B cell (primary cell): ENCODE measurements at regions not wholly inside any gene's neighbourhood (a gene's known extent, or its start where the extent isn't known, plus 50 kb on each side); places are given as distances from the start of the nearest gene placed in this dataset.
"Not testable (repeated sequence)": the region's sequence is repeated elsewhere in the genome, so short reads cannot be mapped to it uniquely, and the experiment has no call there.

ENCODE experiments used
- ATAC-seq: fragments of 200-7000 bp; cut with Tn5 transposase; one replicate; pipeline ENCODE4 v1.10.0; 2021; ENCODE audit warnings: low read depth, mild to moderate bottlenecking, moderate number of reproducible peaks, moderate library complexity
- CTCF ChIA-PET: fragments of 350-600 bp; sonication (Branson Sonifier 250); formaldehyde crosslinking; loops from one replicate; lab custom pipeline; 2021; ENCODE audit warnings: antibody characterized with exemption, inconsistent platforms; lab: Charles Lee
- POLR2A ChIA-PET: fragments of 350-600 bp; sonication (Branson Sonifier 250); formaldehyde crosslinking; loops from one replicate; lab custom pipeline; 2021; ENCODE audit warnings: antibody characterized with exemption; lab: Charles Lee
- DNase-seq: peaks from one replicate; pipeline ENCODE4 v3.0.0; 2013
- H2AFZ ChIP-seq: 2 replicates; pipeline ENCODE4 v1.6.1; 2012; ENCODE audit warnings: mild to moderate bottlenecking, low read depth, low read length; ENCODE audit not compliant: insufficient read depth, poor library complexity, severe bottlenecking
- H3K27ac ChIP-seq, 2 donors: 1 replicate in 1 of 2; 2 replicates in 1 of 2; pipeline ENCODE4 v1.5.1; 2012 to 2013; ENCODE audit warnings: low read length in 2 of 2, mild to moderate bottlenecking in 2 of 2, moderate library complexity in 1 of 2
- H3K27me3 ChIP-seq, 4 experiments: fragments of 200-600 bp in 1 of 4; sonication (generic) in 1 of 4; replicated peaks in 1 of 4; 1 replicate in 2 of 4; 2 replicates in 2 of 4; pipeline versions ENCODE4 v1.6.1 to v1.7.0; 2013 to 2016; ENCODE audit warnings: low read length in 3 of 4, mild to moderate bottlenecking in 2 of 4, mixed read lengths in 1 of 4, moderate library complexity in 1 of 4; ENCODE audit not compliant: insufficient read depth in 4 of 4, control insufficient read depth in 3 of 4; ENCODE audit errors: control extremely low read depth in 1 of 4
- H3K36me3 ChIP-seq, 2 experiments: replicated peaks in 1 of 2; 1 replicate in 1 of 2; 2 replicates in 1 of 2; pipeline versions ENCODE4 v1.6.1 to v1.7.1; 2013; ENCODE audit warnings: low read length in 1 of 2; ENCODE audit not compliant: insufficient read depth in 2 of 2, control insufficient read depth in 1 of 2; ENCODE audit errors: control extremely low read depth in 1 of 2, extremely low read depth in 1 of 2
- H3K4me1 ChIP-seq, 2 donors: fragments of 200-600 bp in 1 of 2; sonication (generic) in 1 of 2; 1 replicate in 1 of 2; 2 replicates in 1 of 2; pipeline versions ENCODE4 v1.5.1 to v1.6.1; 2013 to 2017; ENCODE audit warnings: low read length in 2 of 2; ENCODE audit not compliant: control insufficient read depth in 2 of 2, insufficient read depth in 2 of 2
- H3K4me2 ChIP-seq: replicated peaks from 2 replicates; pipeline ENCODE3; 2012; ENCODE audit warnings: mild to moderate bottlenecking, low read depth, low read length; ENCODE audit not compliant: poor library complexity, severe bottlenecking
- H3K4me3 ChIP-seq, 5 experiments: fragments of 200-600 bp in 1 of 5; sonication (generic) in 1 of 5; 1 replicate in 3 of 5; 2 replicates in 2 of 5; pipeline versions ENCODE4 v1.5.1 to v1.7.0; 2011 to 2016; ENCODE audit warnings: low read length in 4 of 5, mild to moderate bottlenecking in 4 of 5, low read depth in 2 of 5, control low read depth in 1 of 5, moderate library complexity in 1 of 5; ENCODE audit not compliant: insufficient read depth in 1 of 5; ENCODE audit errors: control extremely low read depth in 1 of 5, extremely low read depth in 1 of 5
- H3K79me2 ChIP-seq: fragments of 200-600 bp; sonication (generic); one replicate; pipeline ENCODE4 v1.6.0; 2016; ENCODE audit warnings: low read length; ENCODE audit not compliant: control insufficient read depth, insufficient read depth
- H3K9ac ChIP-seq: fragments of 200-600 bp; sonication (generic); 2 replicates; pipeline ENCODE4 v1.6.1; 2017; ENCODE audit warnings: mild to moderate bottlenecking, low read length, moderate library complexity
- H3K9me3 ChIP-seq, 3 donors: one replicate each; pipeline versions ENCODE4 v1.6.1 to v1.7.1; 2013; ENCODE audit warnings: low read length in 2 of 3; ENCODE audit not compliant: control insufficient read depth in 2 of 3, insufficient read depth in 1 of 3; ENCODE audit errors: control extremely low read depth in 1 of 3
- H4K20me1 ChIP-seq: 2 replicates; pipeline ENCODE4 v1.6.0; 2012; ENCODE audit warnings: mild to moderate bottlenecking, low read length; ENCODE audit not compliant: insufficient read depth, control insufficient read depth, poor library complexity, severe bottlenecking
- H3K27ac Mint-ChIP-seq: one replicate; pipeline ENCODE4 v1.8.0; 2021; ENCODE audit warnings: mixed read lengths
- H3K27me3 Mint-ChIP-seq: one replicate; pipeline ENCODE4 v1.8.0; 2021; ENCODE audit warnings: mixed read lengths
- H3K4me1 Mint-ChIP-seq: one replicate; pipeline ENCODE4 v1.8.0; 2021; ENCODE audit warnings: mixed read lengths
- H3K4me3 Mint-ChIP-seq: one replicate; pipeline ENCODE4 v1.8.0; 2021; ENCODE audit warnings: mixed read lengths
- H3K9me3 Mint-ChIP-seq: one replicate; pipeline ENCODE4 v1.8.0; 2022; ENCODE audit warnings: mixed read lengths; ENCODE audit not compliant: insufficient read depth
- EZH2 ChIP-seq: IDR thresholded peaks from 2 replicates; pipeline ENCODE4 v1.6.1; 2012; ENCODE audit warnings: borderline replicate concordance, low read depth, mild to moderate bottlenecking, moderate library complexity, low read length; ENCODE audit not compliant: insufficient read depth, poor library complexity, severe bottlenecking
- WGBS: methylation state at CpG from one replicate; pipeline ENCODE4 v1.1.5; 2013; ENCODE audit warnings: missing lambda C conversion rate; ENCODE audit not compliant: insufficient coverage; 5-methylcytosine and 5-hydroxymethylcytosine counted together
- intact Hi-C: fragments of 100-400 bp; cut with micrococcal nuclease; formaldehyde crosslinking; loops from one replicate; pipeline ENCODE4 v1.10.0; 2022
- TF ChIP-seq, protein P1 (sequence below): fragments of 200-600 bp; IDR thresholded peaks from one replicate; pipeline ENCODE4 v1.8.0; 2022; ENCODE audit warnings: antibody characterized with exemption, mild to moderate bottlenecking

DNA sequence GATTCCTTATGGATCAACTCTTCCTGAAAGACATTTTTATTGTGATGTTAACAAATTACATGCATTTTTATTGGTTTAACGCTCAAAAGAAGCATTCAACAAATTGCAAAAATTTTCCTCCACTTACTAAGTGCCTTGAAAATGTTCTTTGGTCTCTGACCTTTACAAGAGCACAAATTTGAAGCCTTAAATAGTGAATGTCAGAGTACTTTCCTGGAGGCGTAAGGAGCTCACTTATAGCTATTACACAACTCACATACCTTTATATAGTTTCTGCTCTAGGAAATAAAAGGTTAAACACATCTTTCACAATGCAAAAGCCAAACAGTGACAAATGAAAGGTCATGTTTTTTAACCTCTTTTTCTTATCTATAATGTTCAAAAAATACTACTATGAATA lies 405.7 kb upstream of the ZNF804A start:
- CTCF ChIA-PET, result no interaction called here

GRCh38 chr2:184197413-184197812 lies 400.9 kb upstream of the ZNF804A start:
- Mint-ChIP-seq H3K9me3 (no peaks in the 10 kb centered on the region), H3K27ac (no peak overlapping the region), H3K4me1 (no peaks in the 10 kb centered on the region), H3K27me3 (no peaks in the 10 kb centered on the region), H3K4me3 (no peak overlapping the region)
- DNase-seq (no peak), ATAC-seq (no peak)
- TF ChIP-seq, protein P1, sequence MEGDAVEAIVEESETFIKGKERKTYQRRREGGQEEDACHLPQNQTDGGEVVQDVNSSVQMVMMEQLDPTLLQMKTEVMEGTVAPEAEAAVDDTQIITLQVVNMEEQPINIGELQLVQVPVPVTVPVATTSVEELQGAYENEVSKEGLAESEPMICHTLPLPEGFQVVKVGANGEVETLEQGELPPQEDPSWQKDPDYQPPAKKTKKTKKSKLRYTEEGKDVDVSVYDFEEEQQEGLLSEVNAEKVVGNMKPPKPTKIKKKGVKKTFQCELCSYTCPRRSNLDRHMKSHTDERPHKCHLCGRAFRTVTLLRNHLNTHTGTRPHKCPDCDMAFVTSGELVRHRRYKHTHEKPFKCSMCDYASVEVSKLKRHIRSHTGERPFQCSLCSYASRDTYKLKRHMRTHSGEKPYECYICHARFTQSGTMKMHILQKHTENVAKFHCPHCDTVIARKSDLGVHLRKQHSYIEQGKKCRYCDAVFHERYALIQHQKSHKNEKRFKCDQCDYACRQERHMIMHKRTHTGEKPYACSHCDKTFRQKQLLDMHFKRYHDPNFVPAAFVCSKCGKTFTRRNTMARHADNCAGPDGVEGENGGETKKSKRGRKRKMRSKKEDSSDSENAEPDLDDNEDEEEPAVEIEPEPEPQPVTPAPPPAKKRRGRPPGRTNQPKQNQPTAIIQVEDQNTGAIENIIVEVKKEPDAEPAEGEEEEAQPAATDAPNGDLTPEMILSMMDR, result no peak
- no peak for TF ChIP-seq EZH2
- intact Hi-C loops, result no loop called here
- Histone ChIP-seq H3K4me3 (no peak overlapping the region), H2AFZ (no peak overlapping the region), H3K4me1 (no peaks in the 10 kb centered on the region), H3K27me3 (no peaks in the 10 kb centered on the region), H4K20me1 (no peaks in the 10 kb centered on the region), H3K4me2 (no peak overlapping the region), H3K9ac (no peak overlapping the region), H3K79me2 (no peaks in the 10 kb centered on the region), H3K9me3 (no peaks in the 10 kb centered on the region), H3K27ac (no peak overlapping the region), H3K36me3 (no peaks in the 10 kb centered on the region)
- CTCF ChIA-PET, result no interaction called here
- POLR2A ChIA-PET, result no interaction called here
- 67% methylated on average over 1 of the region's 5 CpGs for WGBS

More for the DNA sequence above, 405.7 kb upstream of the ZNF804A start:
- intact Hi-C loops, result no loop called here
- H3K36me3 ChIP-seq, result no peaks in the 10 kb centered on the region
- POLR2A ChIA-PET, result no interaction called here
- no peaks in the 10 kb centered on the region for H3K27me3 ChIP-seq
- no peaks in the 10 kb centered on the region for H3K4me1 ChIP-seq
- no peak overlapping the region for H2AFZ ChIP-seq
- H3K9me3 Mint-ChIP-seq, result no peaks in the 10 kb centered on the region
- no peak overlapping the region for H3K9ac ChIP-seq
- no peak overlapping the region for H3K27ac ChIP-seq
- H4K20me1 ChIP-seq, result no peaks in the 10 kb centered on the region
- H3K4me3 Mint-ChIP-seq, result no peak overlapping the region
- no peaks in the 10 kb centered on the region for H3K27me3 Mint-ChIP-seq
- no peak overlapping the region for H3K4me3 ChIP-seq
- WGBS, result no CpG with 5 or more reads among the region's 2 CpGs
- no peak overlapping the region for H3K4me2 ChIP-seq
- no peak for TF ChIP-seq EZH2
- TF ChIP-seq, protein P1, result no peak
- H3K4me1 Mint-ChIP-seq, result no peaks in the 10 kb centered on the region
- no peak overlapping the region for H3K27ac Mint-ChIP-seq
- no peaks in the 10 kb centered on the region for H3K79me2 ChIP-seq
- DNase-seq (no peak), ATAC-seq (no peak)
- H3K9me3 ChIP-seq, result no peaks in the 10 kb centered on the region

DNA sequence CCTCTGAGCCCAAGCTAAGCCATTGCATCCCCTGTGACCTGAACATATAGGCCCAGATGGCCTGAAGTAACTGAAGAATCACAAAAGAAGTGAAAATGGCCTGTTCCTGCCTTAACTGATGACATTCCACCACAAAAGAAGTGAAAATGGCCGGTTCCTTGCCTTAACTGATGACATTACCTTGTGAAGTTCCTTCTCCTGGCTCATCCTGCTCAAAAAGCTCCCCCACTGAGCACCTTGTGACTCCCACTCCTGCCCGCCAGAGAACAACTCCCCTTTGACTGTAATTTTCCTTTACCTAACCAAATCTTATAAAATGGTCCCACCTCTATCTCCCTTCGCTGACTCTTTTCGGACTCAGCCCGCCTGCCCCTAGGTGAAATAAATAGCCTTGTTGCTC lies 399.5 kb upstream of the ZNF804A start:
- 91% methylated on average over 4 of the region's 5 CpGs for WGBS
- H3K27me3 Mint-ChIP-seq, H3K9me3 Mint-ChIP-seq, intact Hi-C loops, H3K9ac ChIP-seq, H3K4me2 ChIP-seq, H3K4me1 ChIP-seq, H3K4me3 Mint-ChIP-seq, H3K27ac Mint-ChIP-seq, H3K79me2 ChIP-seq, H3K9me3 ChIP-seq, H2AFZ ChIP-seq, H3K27me3 ChIP-seq, H3K36me3 ChIP-seq, H3K27ac ChIP-seq, ATAC-seq, POLR2A ChIA-PET, H3K4me3 ChIP-seq, DNase-seq, H3K4me1 Mint-ChIP-seq, H4K20me1 ChIP-seq: not testable (repeated sequence)
- CTCF ChIA-PET, result interaction anchor here (1.3 kb wide), 1 partner anchor 10 kb away, joined by 3 read pairs; no protein-coding TSS in a partner anchor
